ENCODE measurements at regions not wholly inside any gene's neighbourhood (a gene's known extent, or its start where the extent isn't known, plus 50 kb on each side); places are given as distances from the start of the nearest gene placed in this dataset.

DNA sequence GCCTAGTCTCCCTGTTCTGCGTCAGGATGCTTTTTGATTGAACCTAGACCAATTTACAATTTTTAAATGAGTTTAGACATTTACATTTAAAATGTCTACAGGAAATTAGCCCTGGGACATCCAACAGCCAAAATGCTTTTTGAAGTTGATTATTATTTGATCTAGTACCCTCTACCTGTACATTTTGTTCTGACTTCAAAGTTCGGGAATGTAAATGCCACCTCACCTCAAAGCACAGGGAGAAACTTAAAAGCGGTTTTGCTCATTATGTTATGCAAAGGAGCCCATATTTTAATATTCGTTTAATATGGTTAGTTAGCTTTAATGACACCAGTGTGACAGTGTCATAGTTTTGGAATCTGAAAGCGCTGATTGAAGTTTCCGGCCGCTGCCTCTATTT is 80.1 kb upstream of the FAM204A start:
- TF ChIP-seq RARB (CRISPR knock-in tag; IDR thresholded peaks at IDR 0.05) (no peak), CSDC2 (CRISPR knock-in tag; IDR thresholded peaks at IDR 0.05) (no peak), ARNTL (CRISPR knock-in tag; IDR thresholded peaks at IDR 0.05; ENCODE audit: borderline replicate concordance, low read depth) (no peak), BACH2 (CRISPR knock-in tag; IDR thresholded peaks at IDR 0.05; ENCODE audit: borderline replicate concordance) (no peak), SNAI2 (CRISPR knock-in tag; IDR thresholded peaks at IDR 0.05) (no peak), ZC3H10 (CRISPR knock-in tag; IDR thresholded peaks at IDR 0.05) (no peak), TOX (CRISPR knock-in tag; IDR thresholded peaks at IDR 0.05; ENCODE audit: borderline replicate concordance) (no peak), ESRRG (CRISPR knock-in tag; IDR thresholded peaks at IDR 0.05) (no peak), ISL1 (CRISPR knock-in tag; IDR thresholded peaks at IDR 0.05) (no peak), TCF4 (CRISPR knock-in tag; IDR thresholded peaks at IDR 0.05; ENCODE audit: borderline replicate concordance) (no peak), ZFP3 (CRISPR knock-in tag; IDR thresholded peaks at IDR 0.05) (no peak), GLIS3 (CRISPR knock-in tag; IDR thresholded peaks at IDR 0.05) (no peak)
- TF ChIP-seq, protein P1, sequence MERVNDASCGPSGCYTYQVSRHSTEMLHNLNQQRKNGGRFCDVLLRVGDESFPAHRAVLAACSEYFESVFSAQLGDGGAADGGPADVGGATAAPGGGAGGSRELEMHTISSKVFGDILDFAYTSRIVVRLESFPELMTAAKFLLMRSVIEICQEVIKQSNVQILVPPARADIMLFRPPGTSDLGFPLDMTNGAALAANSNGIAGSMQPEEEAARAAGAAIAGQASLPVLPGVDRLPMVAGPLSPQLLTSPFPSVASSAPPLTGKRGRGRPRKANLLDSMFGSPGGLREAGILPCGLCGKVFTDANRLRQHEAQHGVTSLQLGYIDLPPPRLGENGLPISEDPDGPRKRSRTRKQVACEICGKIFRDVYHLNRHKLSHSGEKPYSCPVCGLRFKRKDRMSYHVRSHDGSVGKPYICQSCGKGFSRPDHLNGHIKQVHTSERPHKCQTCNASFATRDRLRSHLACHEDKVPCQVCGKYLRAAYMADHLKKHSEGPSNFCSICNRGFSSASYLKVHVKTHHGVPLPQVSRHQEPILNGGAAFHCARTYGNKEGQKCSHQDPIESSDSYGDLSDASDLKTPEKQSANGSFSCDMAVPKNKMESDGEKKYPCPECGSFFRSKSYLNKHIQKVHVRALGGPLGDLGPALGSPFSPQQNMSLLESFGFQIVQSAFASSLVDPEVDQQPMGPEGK (CRISPR knock-in tag; IDR thresholded peaks at IDR 0.05; ENCODE audit: borderline replicate concordance): no peak
- TF ChIP-seq, protein P2, sequence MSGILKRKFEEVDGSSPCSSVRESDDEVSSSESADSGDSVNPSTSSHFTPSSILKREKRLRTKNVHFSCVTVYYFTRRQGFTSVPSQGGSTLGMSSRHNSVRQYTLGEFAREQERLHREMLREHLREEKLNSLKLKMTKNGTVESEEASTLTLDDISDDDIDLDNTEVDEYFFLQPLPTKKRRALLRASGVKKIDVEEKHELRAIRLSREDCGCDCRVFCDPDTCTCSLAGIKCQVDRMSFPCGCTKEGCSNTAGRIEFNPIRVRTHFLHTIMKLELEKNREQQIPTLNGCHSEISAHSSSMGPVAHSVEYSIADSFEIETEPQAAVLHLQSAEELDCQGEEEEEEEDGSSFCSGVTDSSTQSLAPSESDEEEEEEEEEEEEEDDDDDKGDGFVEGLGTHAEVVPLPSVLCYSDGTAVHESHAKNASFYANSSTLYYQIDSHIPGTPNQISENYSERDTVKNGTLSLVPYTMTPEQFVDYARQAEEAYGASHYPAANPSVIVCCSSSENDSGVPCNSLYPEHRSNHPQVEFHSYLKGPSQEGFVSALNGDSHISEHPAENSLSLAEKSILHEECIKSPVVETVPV (CRISPR knock-in tag; IDR thresholded peaks at IDR 0.05): no peak

Data from SK-N-SH treated with all-trans-retinoic acid at 6 μM for 48 hours (cell line).